WERI-Rb-1 (cell line): ENCODE measurements at regions not wholly inside any gene's neighbourhood (a gene's known extent, or its start where the extent isn't known, plus 50 kb on each side); places are given as distances from the start of the nearest gene placed in this dataset.

Experiments
- DNase-seq: peaks from one replicate; pipeline ENCODE4 v3.0.0-alpha.2; 2020
- H3K27ac ChIP-seq: fragments of 250-450 bp; sonication (Bioruptor Pico); 2 replicates; pipeline ENCODE4 v1.5.1; 2020; ENCODE audit warnings: mild to moderate bottlenecking, moderate library complexity
- H3K27me3 ChIP-seq: fragments of 250-450 bp; sonication (Bioruptor Pico); 2 replicates; pipeline ENCODE4 v1.5.1; 2021; ENCODE audit warnings: mild to moderate bottlenecking, low read depth, moderate library complexity; ENCODE audit not compliant: insufficient read depth, severe bottlenecking
- H3K36me3 ChIP-seq: fragments of 250-450 bp; sonication (Bioruptor Pico); 2 replicates; pipeline ENCODE4 v1.5.1; 2020; ENCODE audit warnings: mild to moderate bottlenecking, moderate library complexity
- H3K4me3 ChIP-seq: 2 replicates; pipeline ENCODE4 v1.5.1; 2011; ENCODE audit warnings: low read depth, mild to moderate bottlenecking, control low read depth, low read length
- H3K9me3 ChIP-seq: fragments of 250-450 bp; sonication (Bioruptor Pico); 2 replicates; pipeline ENCODE4 v1.5.1; 2021; ENCODE audit warnings: mild to moderate bottlenecking, moderate library complexity; ENCODE audit not compliant: severe bottlenecking
- TF ChIP-seq, protein P1 (sequence below): IDR thresholded peaks from 2 replicates; pipeline ENCODE4 v1.5.1; 2011; ENCODE audit warnings: low read depth, mild to moderate bottlenecking, control low read depth, inconsistent platforms, low read length

DNA sequence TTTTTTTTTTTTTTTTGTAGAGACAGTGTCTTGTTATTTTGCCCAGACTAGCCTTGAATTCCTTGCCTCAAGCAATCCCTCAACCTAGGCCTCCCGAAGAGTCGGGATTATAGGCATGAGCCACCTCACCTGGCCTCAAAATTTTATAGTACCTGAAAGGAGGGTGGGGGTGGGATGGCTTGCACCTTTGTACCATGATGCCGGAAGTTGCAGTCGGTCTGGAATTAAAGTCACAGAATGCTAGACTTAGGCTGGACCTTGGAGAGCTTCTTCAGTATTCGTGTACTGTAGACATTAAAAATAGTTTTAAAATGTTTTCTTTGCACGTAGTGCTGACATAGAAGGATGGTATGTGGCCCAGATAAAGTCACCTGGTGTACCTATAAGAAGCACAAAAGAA, 280.9 kb downstream of the STIM2 start:
- peaks cover 9% of the 10 kb centered on the region for H3K9me3 ChIP-seq
- no peaks in the 10 kb centered on the region for H3K27me3 ChIP-seq
- H3K4me3 ChIP-seq: no peak overlapping the region
- DNase-seq: no peak
- no peak overlapping the region for H3K27ac ChIP-seq
- H3K36me3 ChIP-seq: no peaks in the 10 kb centered on the region
- TF ChIP-seq, protein P1, sequence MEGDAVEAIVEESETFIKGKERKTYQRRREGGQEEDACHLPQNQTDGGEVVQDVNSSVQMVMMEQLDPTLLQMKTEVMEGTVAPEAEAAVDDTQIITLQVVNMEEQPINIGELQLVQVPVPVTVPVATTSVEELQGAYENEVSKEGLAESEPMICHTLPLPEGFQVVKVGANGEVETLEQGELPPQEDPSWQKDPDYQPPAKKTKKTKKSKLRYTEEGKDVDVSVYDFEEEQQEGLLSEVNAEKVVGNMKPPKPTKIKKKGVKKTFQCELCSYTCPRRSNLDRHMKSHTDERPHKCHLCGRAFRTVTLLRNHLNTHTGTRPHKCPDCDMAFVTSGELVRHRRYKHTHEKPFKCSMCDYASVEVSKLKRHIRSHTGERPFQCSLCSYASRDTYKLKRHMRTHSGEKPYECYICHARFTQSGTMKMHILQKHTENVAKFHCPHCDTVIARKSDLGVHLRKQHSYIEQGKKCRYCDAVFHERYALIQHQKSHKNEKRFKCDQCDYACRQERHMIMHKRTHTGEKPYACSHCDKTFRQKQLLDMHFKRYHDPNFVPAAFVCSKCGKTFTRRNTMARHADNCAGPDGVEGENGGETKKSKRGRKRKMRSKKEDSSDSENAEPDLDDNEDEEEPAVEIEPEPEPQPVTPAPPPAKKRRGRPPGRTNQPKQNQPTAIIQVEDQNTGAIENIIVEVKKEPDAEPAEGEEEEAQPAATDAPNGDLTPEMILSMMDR: no peak

DNA sequence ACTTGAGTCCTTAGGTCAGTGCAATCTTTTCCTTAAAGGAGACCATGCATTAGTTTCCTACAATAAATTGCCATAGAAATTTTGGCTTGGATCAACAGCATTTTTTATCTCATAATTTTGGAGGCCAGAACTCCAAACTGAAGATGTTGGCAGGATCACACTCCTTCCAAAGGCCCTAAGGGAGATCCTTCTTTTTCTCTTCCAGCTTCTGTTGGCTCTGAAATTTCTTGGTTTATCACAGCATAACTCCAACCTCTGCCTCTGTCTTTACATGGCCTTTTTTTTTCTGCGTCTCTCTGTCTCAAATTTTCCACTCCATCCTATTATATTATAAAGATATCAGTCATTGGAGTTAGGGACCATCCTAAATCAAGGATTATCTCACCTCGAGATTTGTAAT, 282.2 kb downstream of the STIM2 start:
- H3K36me3 ChIP-seq: no peaks in the 10 kb centered on the region
- H3K27me3 ChIP-seq: no peaks in the 10 kb centered on the region
- H3K4me3 ChIP-seq: no peak overlapping the region
- DNase-seq: no peak
- no peak overlapping the region for H3K27ac ChIP-seq
- peaks cover 9% of the 10 kb centered on the region for H3K9me3 ChIP-seq
- TF ChIP-seq, protein P1: no peak

DNA sequence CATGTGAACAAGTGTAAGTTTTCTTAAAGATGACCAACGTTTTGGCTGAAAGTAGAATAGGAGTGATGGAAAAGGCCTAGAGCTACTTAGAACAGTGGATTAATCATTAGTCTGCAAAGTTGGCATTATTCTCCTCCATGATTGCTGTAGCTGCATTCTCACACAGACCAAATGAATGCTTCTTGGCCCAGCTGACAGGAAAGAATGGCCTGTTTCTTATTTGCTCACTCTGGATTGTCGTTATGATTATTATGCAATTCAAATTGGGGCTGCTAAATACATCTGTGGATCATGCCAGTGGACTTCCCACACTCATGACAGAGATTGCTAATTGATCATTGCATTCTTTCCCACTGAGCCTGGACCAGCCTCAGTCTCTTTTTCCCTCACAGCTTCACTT, 285.0 kb downstream of the STIM2 start:
- Histone ChIP-seq H3K36me3 (no peaks in the 10 kb centered on the region), H3K27ac (no peak overlapping the region), H3K9me3 (no peaks in the 10 kb centered on the region), H3K27me3 (no peaks in the 10 kb centered on the region), H3K4me3 (no peak overlapping the region)
- no peak for DNase-seq
- TF ChIP-seq, protein P1: no peak

DNA sequence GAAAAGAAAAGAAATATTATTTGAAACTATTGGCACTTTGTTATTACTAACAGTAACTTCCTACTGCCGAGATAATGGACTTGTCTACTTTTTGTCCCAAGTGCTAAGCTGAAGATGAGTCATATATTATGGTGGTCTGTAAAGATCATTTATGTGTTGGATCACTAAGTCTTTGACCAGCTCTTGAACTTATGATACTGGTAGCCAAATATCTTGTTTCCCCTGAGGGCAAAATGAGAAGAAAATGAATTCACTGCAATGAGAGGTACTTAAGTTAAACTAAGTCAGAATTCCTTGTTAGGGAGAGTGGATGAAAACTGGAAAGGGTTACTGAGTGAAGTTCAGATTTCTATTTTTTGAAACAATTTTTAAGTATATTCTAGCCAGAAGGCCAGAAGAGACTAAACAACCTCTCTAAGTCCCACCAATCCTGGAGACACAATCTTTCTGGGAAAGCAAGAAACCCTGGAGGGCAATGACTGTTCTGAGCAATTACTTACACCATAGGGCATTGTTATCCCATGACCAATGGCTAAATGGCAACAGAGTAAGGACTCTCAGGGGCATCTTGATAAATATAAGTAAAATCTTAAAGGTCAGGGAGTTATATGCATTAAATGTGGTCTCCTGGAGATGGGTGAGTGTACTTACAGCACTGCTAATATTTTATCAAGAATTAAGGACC, 287.7 kb downstream of the STIM2 start:
- no peaks in the 10 kb centered on the region for H3K27me3 ChIP-seq
- no peak for DNase-seq
- H3K27ac ChIP-seq: no peak overlapping the region
- TF ChIP-seq, protein P1: no peak
- no peaks in the 10 kb centered on the region for H3K36me3 ChIP-seq
- no peak overlapping the region for H3K4me3 ChIP-seq
- H3K9me3 ChIP-seq: no peaks in the 10 kb centered on the region

DNA sequence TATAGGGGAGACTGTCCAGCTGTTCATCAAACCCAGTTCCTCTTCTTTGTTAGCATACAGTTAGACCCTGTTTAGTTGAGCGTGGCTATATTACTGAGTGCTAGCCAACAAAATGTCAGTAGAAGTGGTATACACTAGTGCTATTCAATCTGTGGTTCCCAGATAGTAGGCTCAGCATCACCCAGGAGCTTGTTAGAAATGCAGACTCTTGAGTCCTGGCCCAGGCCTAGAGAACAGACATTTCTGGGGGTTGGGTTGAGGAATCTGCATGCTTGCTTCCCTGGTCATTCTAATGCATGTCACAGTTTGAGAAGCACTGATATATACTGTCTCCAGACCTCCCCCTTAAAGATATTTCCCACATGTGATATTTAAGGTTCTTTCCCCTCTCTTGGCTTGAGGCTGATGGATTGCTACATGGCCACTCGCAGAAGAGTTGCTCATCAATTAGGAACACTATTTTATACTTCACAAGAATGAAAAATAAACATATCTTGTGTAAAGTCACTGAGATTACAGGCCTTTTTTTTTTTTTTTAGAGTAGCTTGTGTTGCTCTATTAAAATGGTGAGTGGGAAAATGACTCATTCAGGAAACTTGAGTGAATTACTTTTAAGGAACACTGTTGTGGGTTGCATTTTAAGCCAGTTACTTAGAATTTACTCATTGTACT, 289.0 kb downstream of the STIM2 start:
- H3K9me3 ChIP-seq: no peaks in the 10 kb centered on the region
- no peaks in the 10 kb centered on the region for H3K36me3 ChIP-seq
- H3K27ac ChIP-seq: no peak overlapping the region
- no peaks in the 10 kb centered on the region for H3K27me3 ChIP-seq
- DNase-seq: no peak
- TF ChIP-seq, protein P1: no peak
- no peak overlapping the region for H3K4me3 ChIP-seq
